Spinal cord (tissue), 9 donors: ENCODE measurements at regions not wholly inside any gene's neighbourhood (a gene's known extent, or its start where the extent isn't known, plus 50 kb on each side); places are given as distances from the start of the nearest gene placed in this dataset.

Experiments used
- DNase-seq, 6 donors: peaks; one replicate each; pipeline versions ENCODE4 v3.0.0 to v3.0.0-alpha.2; 2013 to 2015; ENCODE audit warnings: low spot score in 6 of 6, low read depth in 4 of 6
- H3K27ac ChIP-seq: one replicate; pipeline ENCODE4 v1.5.1; 2013; ENCODE audit warnings: low read depth, low read length, control low read depth
- H3K27me3 ChIP-seq: one replicate; pipeline ENCODE4 v1.6.1; 2013; ENCODE audit warnings: low read length; ENCODE audit not compliant: control insufficient read depth, insufficient read depth
- H3K36me3 ChIP-seq: one replicate; pipeline ENCODE4 v1.6.1; 2013; ENCODE audit warnings: low read length; ENCODE audit not compliant: control insufficient read depth, insufficient read depth
- H3K4me1 ChIP-seq: one replicate; pipeline ENCODE4 v1.6.1; 2013; ENCODE audit warnings: low read length; ENCODE audit not compliant: control insufficient read depth, insufficient read depth
- H3K4me3 ChIP-seq: one replicate; pipeline ENCODE4 v1.5.1; 2013; ENCODE audit warnings: low read depth, low read length, control low read depth
- H3K9me3 ChIP-seq: one replicate; pipeline ENCODE4 v1.6.1; 2013; ENCODE audit warnings: low read length; ENCODE audit not compliant: control insufficient read depth, insufficient read depth
- WGBS: methylation state at CpG from one replicate; pipeline ENCODE4 v1.1.5; 2013; ENCODE audit warnings: missing lambda C conversion rate; ENCODE audit not compliant: insufficient coverage; 5-methylcytosine and 5-hydroxymethylcytosine counted together
- donor health status: healthy.

DNA sequence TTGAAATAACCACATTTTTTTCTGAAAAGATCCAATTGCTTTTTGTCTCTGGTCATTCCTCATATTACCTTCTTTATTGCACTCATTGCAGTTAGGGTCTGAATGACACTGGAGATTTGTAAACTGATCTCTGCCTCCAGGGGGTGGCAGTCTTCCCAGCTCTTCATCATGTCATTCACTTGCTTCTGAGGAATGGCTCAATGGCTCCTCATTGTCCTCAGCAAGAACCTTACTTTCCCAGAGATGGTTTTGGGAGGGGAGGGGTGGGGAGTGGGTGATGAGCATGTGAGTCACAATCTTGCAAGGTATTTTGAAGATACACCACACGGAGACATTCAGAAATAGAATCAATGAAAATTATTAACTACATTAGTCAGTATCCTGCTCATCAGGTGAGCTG is 159.8 kb upstream of the GAS1 start:
- Histone ChIP-seq H3K27ac (no peak overlapping the region), H3K9me3 (no peaks in the 10 kb centered on the region), H3K4me3 (no peak overlapping the region), H3K36me3 (no peaks in the 10 kb centered on the region), H3K27me3 (no peaks in the 10 kb centered on the region), H3K4me1 (no peaks in the 10 kb centered on the region)
- WGBS: no CpG with 5 or more reads among the region's 1 CpG
- no peak for DNase-seq

GRCh38 chr9:87108661-87109060 is 161.4 kb upstream of the GAS1 start:
- WGBS: no CpG with 5 or more reads among the region's 1 CpG
- H3K9me3 ChIP-seq: no peaks in the 10 kb centered on the region
- H3K36me3 ChIP-seq: no peaks in the 10 kb centered on the region
- no peak overlapping the region for H3K4me3 ChIP-seq
- H3K27me3 ChIP-seq: no peaks in the 10 kb centered on the region
- no peaks in the 10 kb centered on the region for H3K4me1 ChIP-seq
- no peak overlapping the region for H3K27ac ChIP-seq
- DNase-seq: peak in 4 of 6 donors; percentile 6 to 47 (median 25)

DNA sequence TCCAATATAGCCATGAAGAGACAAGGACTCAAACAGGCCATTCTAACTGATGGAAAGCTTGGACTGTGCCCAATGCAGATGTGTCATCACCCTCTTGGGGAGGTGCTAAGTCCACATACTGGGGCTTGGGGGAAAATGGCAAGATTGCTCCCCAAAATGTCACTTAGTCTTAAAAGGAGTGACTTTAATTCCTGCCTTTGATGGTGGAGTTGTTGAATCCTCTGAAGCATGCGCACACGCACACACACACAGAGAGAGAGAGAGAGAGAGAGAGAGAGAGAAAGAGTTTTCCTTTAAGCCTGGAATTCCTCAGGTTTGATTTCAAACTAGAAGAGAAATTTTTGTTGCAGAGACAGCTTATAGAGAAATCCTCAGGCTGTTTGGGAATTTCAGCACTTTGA is 161.9 kb upstream of the GAS1 start:
- no peak overlapping the region for H3K4me3 ChIP-seq
- H3K4me1 ChIP-seq: no peaks in the 10 kb centered on the region
- 100% methylated on average over 2 of the region's 2 CpGs for WGBS
- no peaks in the 10 kb centered on the region for H3K36me3 ChIP-seq
- no peak overlapping the region for H3K27ac ChIP-seq
- no peaks in the 10 kb centered on the region for H3K27me3 ChIP-seq
- no peak for DNase-seq
- H3K9me3 ChIP-seq: no peaks in the 10 kb centered on the region

DNA sequence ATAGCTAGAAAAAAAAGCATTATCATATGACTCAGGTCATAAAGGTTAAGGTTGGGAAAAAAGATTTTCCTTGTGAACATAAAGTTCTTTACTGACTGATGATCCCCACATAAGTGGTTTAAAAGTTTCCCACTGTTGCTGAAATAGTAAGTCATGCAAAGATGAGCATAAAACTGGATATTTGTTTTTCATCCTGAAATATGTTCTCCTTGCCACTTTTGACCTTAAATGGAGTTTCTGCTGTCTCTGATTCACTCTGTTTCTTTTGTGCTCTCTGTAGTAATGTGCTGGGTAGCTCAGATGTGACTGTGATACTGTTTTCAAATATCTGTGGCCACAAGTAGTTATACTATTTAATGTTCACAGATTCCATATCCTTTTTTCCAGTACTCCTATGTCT is 162.5 kb upstream of the GAS1 start:
- no peaks in the 10 kb centered on the region for H3K9me3 ChIP-seq
- H3K27me3 ChIP-seq: no peaks in the 10 kb centered on the region
- no peaks in the 10 kb centered on the region for H3K4me1 ChIP-seq
- no peak overlapping the region for H3K27ac ChIP-seq
- H3K36me3 ChIP-seq: no peaks in the 10 kb centered on the region
- DNase-seq: no peak
- H3K4me3 ChIP-seq: no peak overlapping the region

DNA sequence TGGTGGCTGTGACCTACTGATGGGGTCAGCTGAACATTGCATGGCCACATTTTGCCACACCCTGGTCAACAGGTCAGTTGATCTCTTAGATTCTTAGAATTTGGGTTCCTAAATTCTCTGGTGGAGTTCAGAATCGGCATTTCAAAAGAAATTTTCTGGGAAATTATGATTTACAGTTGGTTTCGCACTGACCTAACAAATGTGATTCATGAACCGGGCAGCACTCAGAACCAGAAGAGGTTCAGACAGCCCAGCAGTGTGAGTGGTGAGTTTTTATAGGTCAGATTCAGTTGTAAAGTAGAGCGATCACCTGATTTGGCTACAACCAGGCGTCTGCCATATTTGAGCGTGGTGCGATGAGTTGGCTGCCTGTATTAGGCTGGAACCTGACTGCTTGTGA is 163.7 kb upstream of the GAS1 start:
- no peak for DNase-seq
- no peaks in the 10 kb centered on the region for H3K27me3 ChIP-seq
- H3K36me3 ChIP-seq: no peaks in the 10 kb centered on the region
- H3K9me3 ChIP-seq: no peaks in the 10 kb centered on the region
- WGBS: 98% methylated on average over 7 of the region's 7 CpGs
- no peak overlapping the region for H3K4me3 ChIP-seq
- H3K27ac ChIP-seq: no peak overlapping the region
- no peaks in the 10 kb centered on the region for H3K4me1 ChIP-seq

DNA sequence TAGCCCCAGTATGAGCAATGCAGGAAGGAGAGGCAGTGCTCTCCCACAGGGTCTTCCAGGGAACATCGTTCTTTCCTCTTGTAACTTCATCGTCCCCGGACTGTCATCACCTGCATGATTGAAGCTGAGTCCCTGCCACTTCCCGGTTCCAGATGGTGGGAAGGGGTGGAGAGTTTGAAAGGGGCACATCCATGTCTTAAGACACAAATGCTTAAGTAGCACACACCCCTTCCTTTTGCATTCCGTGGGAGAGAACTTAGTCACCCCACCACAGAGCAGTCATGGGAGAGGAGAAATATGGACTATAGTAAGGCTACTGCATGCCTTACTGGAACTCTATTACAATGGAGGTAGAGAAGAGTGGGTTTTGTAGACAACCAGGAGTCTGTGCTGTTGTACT is 165.3 kb upstream of the GAS1 start:
- H3K36me3 ChIP-seq: no peaks in the 10 kb centered on the region
- H3K4me3 ChIP-seq: no peak overlapping the region
- DNase-seq: no peak
- WGBS: no CpG with 5 or more reads among the region's 5 CpGs
- H3K4me1 ChIP-seq: no peaks in the 10 kb centered on the region
- no peaks in the 10 kb centered on the region for H3K27me3 ChIP-seq
- H3K27ac ChIP-seq: no peak overlapping the region
- no peaks in the 10 kb centered on the region for H3K9me3 ChIP-seq

- no peaks in the 10 kb centered on the region for H3K36me3 ChIP-seq
- no peaks in the 10 kb centered on the region for H3K9me3 ChIP-seq
- H3K27ac ChIP-seq: no peak overlapping the region
- no CpG with 5 or more reads among the region's 2 CpGs for WGBS
- H3K4me1 ChIP-seq: no peaks in the 10 kb centered on the region
- no peaks in the 10 kb centered on the region for H3K27me3 ChIP-seq
- H3K4me3 ChIP-seq: no peak overlapping the region
- no peak for DNase-seq
Measured at GRCh38 chr9:87113874-87114273, 166.6 kb upstream of the GAS1 start.

DNA sequence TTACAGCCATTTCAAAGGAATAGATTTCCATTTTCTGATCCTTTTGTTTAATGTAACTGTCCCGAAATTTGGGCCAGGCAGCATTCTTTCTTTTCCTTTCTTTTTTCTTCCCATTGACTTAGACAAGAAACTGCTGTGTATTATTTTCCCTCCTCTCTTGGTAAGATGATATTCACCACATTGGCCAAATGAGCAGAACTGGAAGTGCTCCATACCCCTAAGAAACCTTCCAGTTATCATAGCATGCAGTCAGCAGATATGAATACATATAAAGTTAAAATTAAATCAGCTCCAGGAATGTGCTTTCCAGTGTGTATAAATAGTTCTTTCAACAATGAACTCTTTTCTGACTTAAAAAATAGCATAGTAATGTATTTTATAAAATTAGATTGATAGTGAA is 168.5 kb upstream of the GAS1 start:
- peak in 1 of 6 donors; percentile 67 for DNase-seq
- Histone ChIP-seq H3K36me3 (no peaks in the 10 kb centered on the region), H3K27me3 (no peaks in the 10 kb centered on the region), H3K27ac (no peak overlapping the region), H3K4me1 (peaks cover 9% of the 10 kb centered on the region), H3K4me3 (no peak overlapping the region), H3K9me3 (no peaks in the 10 kb centered on the region)
- WGBS: no CpG with 5 or more reads among the region's 1 CpG

- no peak overlapping the region for H3K27ac ChIP-seq
- no peaks in the 10 kb centered on the region for H3K9me3 ChIP-seq
- no peak for DNase-seq
- no peak overlapping the region for H3K4me3 ChIP-seq
- WGBS: 100% methylated on average over 2 of the region's 3 CpGs
- H3K27me3 ChIP-seq: no peaks in the 10 kb centered on the region
- H3K4me1 ChIP-seq: peaks cover 9% of the 10 kb centered on the region
- no peaks in the 10 kb centered on the region for H3K36me3 ChIP-seq
Measured at GRCh38 chr9:87116492-87116891, 169.2 kb upstream of the GAS1 start.

DNA sequence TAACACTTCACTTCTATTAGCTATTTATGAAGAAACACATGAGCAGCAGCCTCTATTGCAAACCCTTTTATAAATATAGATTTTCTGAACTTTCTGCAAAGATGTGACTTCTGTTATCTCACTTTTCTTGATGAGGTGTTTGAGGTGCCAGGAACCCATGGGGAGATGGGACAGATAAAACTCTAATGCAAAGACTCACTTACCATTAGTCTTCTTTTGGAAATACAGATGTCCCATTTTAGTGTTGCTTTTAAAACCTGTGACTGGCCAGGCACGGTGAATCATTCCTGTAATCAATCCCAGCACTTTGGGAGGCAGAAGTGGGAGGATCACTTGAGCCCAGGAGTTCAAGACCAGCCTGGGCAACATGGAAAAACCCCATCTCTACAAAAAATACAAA is 171.3 kb upstream of the GAS1 start:
- peaks cover 9% of the 10 kb centered on the region for H3K4me1 ChIP-seq
- WGBS: 83% methylated on average over 1 of the region's 1 CpG

More for the DNA sequence above, 171.3 kb upstream of the GAS1 start:
- H3K36me3 ChIP-seq: no peaks in the 10 kb centered on the region
- H3K4me3 ChIP-seq: no peak overlapping the region
- no peak overlapping the region for H3K27ac ChIP-seq
- no peaks in the 10 kb centered on the region for H3K27me3 ChIP-seq
- no peaks in the 10 kb centered on the region for H3K9me3 ChIP-seq
- no peak for DNase-seq
